Loucy (cell line): ENCODE measurements at regions not wholly inside any gene's neighbourhood (a gene's known extent, or its start where the extent isn't known, plus 50 kb on each side); places are given as distances from the start of the nearest gene placed in this dataset.

Experiments used
- H2AFZ ChIP-seq: fragments of 200-600 bp; sonication (generic); 2 replicates; pipeline ENCODE4 v1.6.0; 2016; ENCODE audit warnings: antibody characterized with exemption, mild to moderate bottlenecking, low read length, moderate library complexity
- H3F3A ChIP-seq: fragments of 200-600 bp; 2 replicates; pipeline ENCODE4 v1.6.0; 2016; ENCODE audit warnings: antibody characterized with exemption, low read depth, mild to moderate bottlenecking
- H3K27me3 ChIP-seq: fragments of 200-600 bp; sonication (generic); 2 replicates; pipeline ENCODE4 v1.6.1; 2014; ENCODE audit warnings: low read length, mild to moderate bottlenecking; ENCODE audit not compliant: insufficient read depth, poor library complexity, severe bottlenecking
- H3K36me3 ChIP-seq: fragments of 200-600 bp; sonication (generic); 2 replicates; pipeline ENCODE4 v1.6.1; 2016; ENCODE audit warnings: low read length; ENCODE audit not compliant: insufficient read depth
- H3K4me1 ChIP-seq: fragments of 200-600 bp; sonication (generic); 2 replicates; pipeline ENCODE4 v1.5.1; 2014; ENCODE audit warnings: low read length, mild to moderate bottlenecking; ENCODE audit not compliant: insufficient read depth, poor library complexity, severe bottlenecking
- H3K4me2 ChIP-seq: fragments of 200-600 bp; sonication (generic); 2 replicates; pipeline ENCODE4 v1.6.0; 2014; ENCODE audit warnings: antibody characterized with exemption, low read length, low read depth, mild to moderate bottlenecking; ENCODE audit not compliant: poor library complexity, severe bottlenecking
- H3K4me3 ChIP-seq: fragments of 200-600 bp; sonication (generic); 2 replicates; pipeline ENCODE4 v1.5.1; 2014; ENCODE audit warnings: low read length, mild to moderate bottlenecking, mixed read lengths; ENCODE audit not compliant: poor library complexity, severe bottlenecking
- H3K79me2 ChIP-seq: fragments of 200-600 bp; sonication (generic); 2 replicates; pipeline ENCODE4 v1.6.1; 2014; ENCODE audit warnings: low read length; ENCODE audit not compliant: insufficient read depth
- H3K9ac ChIP-seq: fragments of 200-600 bp; sonication (generic); 2 replicates; pipeline ENCODE4 v1.6.0; 2014; ENCODE audit warnings: mild to moderate bottlenecking, low read depth, low read length, moderate library complexity; ENCODE audit not compliant: poor library complexity, severe bottlenecking
- H3K9me2 ChIP-seq: fragments of 200-600 bp; sonication (generic); replicated peaks from 2 replicates; pipeline ENCODE4 v1.6.1; 2016; ENCODE audit warnings: low read depth, low read length, mixed read lengths
- H3K9me3 ChIP-seq: fragments of 200-600 bp; sonication (generic); 2 replicates; pipeline ENCODE4 v1.6.1; 2014; ENCODE audit warnings: mild to moderate bottlenecking, antibody characterized with exemption, low read length, low read depth; ENCODE audit not compliant: insufficient read depth
- H4K20me1 ChIP-seq: fragments of 200-600 bp; sonication (generic); 2 replicates; pipeline ENCODE4 v1.6.0; 2014; ENCODE audit warnings: antibody characterized with exemption, low read length, mild to moderate bottlenecking; ENCODE audit not compliant: insufficient read depth, poor library complexity, severe bottlenecking
- EZH2phosphoT487 ChIP-seq: fragments of 200-600 bp; IDR thresholded peaks from 2 replicates; pipeline ENCODE4 v1.6.1; 2018; ENCODE audit warnings: antibody characterized with exemption, mild to moderate bottlenecking, moderate library complexity, borderline replicate concordance
- TF ChIP-seq, protein P1 (sequence below): fragments of 200-600 bp; sonication (generic); conservative IDR thresholded peaks from 2 replicates; pipeline ENCODE4 v1.5.1; 2014; ENCODE audit warnings: mild to moderate bottlenecking, antibody characterized with exemption, low read length

DNA sequence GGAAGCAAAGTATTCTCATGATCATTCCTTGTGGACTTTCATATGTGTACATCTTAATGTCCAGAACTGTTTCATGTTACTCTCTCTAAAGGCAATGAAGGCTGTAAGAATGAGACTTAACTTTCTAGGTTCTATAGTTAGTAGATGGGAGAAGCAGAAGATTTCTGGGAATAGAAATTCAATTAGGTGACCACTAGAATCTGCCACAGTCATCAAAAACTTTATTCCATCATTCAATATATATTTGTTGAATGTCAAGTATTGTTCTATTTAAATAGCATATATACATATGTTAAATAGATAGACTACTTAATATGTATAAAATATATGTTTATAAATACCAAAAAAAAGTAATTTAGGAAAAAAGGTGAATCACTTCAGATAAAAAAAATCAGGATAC, 972.9 kb downstream of the SLC6A15 start:
- H3K79me2 ChIP-seq, result no peaks in the 10 kb centered on the region
- H3F3A ChIP-seq, result no peaks in the 10 kb centered on the region
- no peaks in the 10 kb centered on the region for H3K36me3 ChIP-seq
- no peaks in the 10 kb centered on the region for H3K9me3 ChIP-seq
- H3K27me3 ChIP-seq, result no peaks in the 10 kb centered on the region
- no peaks in the 10 kb centered on the region for H3K9me2 ChIP-seq
- TF ChIP-seq EZH2phosphoT487, result no peak
- TF ChIP-seq, protein P1, sequence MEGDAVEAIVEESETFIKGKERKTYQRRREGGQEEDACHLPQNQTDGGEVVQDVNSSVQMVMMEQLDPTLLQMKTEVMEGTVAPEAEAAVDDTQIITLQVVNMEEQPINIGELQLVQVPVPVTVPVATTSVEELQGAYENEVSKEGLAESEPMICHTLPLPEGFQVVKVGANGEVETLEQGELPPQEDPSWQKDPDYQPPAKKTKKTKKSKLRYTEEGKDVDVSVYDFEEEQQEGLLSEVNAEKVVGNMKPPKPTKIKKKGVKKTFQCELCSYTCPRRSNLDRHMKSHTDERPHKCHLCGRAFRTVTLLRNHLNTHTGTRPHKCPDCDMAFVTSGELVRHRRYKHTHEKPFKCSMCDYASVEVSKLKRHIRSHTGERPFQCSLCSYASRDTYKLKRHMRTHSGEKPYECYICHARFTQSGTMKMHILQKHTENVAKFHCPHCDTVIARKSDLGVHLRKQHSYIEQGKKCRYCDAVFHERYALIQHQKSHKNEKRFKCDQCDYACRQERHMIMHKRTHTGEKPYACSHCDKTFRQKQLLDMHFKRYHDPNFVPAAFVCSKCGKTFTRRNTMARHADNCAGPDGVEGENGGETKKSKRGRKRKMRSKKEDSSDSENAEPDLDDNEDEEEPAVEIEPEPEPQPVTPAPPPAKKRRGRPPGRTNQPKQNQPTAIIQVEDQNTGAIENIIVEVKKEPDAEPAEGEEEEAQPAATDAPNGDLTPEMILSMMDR, result no peak
- H2AFZ ChIP-seq, result no peak overlapping the region
- no peaks in the 10 kb centered on the region for H3K4me1 ChIP-seq
- no peak overlapping the region for H3K4me2 ChIP-seq
- H3K4me3 ChIP-seq, result no peak overlapping the region
- no peaks in the 10 kb centered on the region for H4K20me1 ChIP-seq
- no peak overlapping the region for H3K9ac ChIP-seq

- Histone ChIP-seq H4K20me1 (no peaks in the 10 kb centered on the region), H3K79me2 (no peaks in the 10 kb centered on the region), H3K27me3 (no peaks in the 10 kb centered on the region), H3K9me3 (no peaks in the 10 kb centered on the region), H2AFZ (no peak overlapping the region), H3K9ac (no peak overlapping the region), H3K4me2 (no peak overlapping the region), H3K4me3 (no peak overlapping the region), H3K9me2 (no peaks in the 10 kb centered on the region), H3K36me3 (no peaks in the 10 kb centered on the region), H3K4me1 (no peaks in the 10 kb centered on the region), H3F3A (no peaks in the 10 kb centered on the region)
- no peak for TF ChIP-seq EZH2phosphoT487
- TF ChIP-seq, protein P1, result no peak
These were observed 979.0 kb downstream of the SLC6A15 start for GRCh38 chr12:83933615-83934014.

DNA sequence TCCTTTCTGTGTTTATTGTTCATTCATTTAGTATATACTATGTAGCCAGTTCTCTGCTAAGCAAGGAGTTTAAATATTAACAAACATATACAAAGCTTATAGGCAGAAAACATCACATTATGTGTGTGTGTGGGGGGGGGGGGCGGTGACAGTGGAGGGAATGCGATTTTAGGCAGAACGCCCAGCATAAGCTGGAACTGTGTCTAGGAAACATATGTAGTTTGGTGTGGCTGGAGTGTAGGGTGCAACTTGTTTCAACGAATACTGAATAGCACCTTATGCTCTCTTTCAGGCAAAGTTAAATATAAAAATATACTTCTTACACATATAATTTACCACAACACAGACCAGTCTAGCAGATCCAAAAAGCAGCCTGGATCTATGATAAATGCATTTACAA, 980.6 kb downstream of the SLC6A15 start:
- H4K20me1 ChIP-seq, result no peaks in the 10 kb centered on the region
- H3K4me1 ChIP-seq, result no peaks in the 10 kb centered on the region
- no peaks in the 10 kb centered on the region for H3K9me3 ChIP-seq
- no peak overlapping the region for H2AFZ ChIP-seq
- no peak overlapping the region for H3K4me2 ChIP-seq
- H3K36me3 ChIP-seq, result no peaks in the 10 kb centered on the region
- H3K4me3 ChIP-seq, result no peak overlapping the region
- no peaks in the 10 kb centered on the region for H3F3A ChIP-seq
- H3K27me3 ChIP-seq, result no peaks in the 10 kb centered on the region
- H3K79me2 ChIP-seq, result no peaks in the 10 kb centered on the region
- H3K9ac ChIP-seq, result no peak overlapping the region
- H3K9me2 ChIP-seq, result no peaks in the 10 kb centered on the region
- no peak for TF ChIP-seq EZH2phosphoT487
- TF ChIP-seq, protein P1, result no peak
